Fibroblast of skin of scalp (primary cell): ENCODE measurements at regions not wholly inside any gene's neighbourhood (a gene's known extent, or its start where the extent isn't known, plus 50 kb on each side); places are given as distances from the start of the nearest gene placed in this dataset.

Experiments used
- DNase-seq: peaks from one replicate; pipeline ENCODE4 v3.0.0-alpha.2; 2013

DNA sequence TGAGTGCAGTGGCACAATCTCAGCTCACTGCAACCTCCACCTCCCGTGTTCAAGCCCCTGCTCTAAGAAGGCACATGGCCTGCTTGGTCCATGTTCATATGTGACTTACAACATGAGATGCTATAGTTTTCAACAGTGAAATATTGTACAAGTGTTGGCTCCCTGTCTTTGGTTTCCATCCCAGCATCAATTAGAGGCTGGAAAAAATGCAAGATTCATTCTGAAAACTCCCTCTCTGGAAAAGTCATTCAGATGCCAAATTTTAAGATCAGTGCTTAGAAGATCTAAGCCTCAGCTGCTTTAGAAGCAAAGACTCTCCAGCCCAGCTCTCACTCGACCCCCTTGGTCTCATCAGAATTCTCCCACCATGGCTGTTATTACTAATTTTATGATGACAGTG lies 398.9 kb downstream of the KIF16B start:
- DNase-seq: no peak

GRCh38 chr20:16173044-16173443 lies 400.2 kb downstream of the KIF16B start:
- DNase-seq: no peak

DNA sequence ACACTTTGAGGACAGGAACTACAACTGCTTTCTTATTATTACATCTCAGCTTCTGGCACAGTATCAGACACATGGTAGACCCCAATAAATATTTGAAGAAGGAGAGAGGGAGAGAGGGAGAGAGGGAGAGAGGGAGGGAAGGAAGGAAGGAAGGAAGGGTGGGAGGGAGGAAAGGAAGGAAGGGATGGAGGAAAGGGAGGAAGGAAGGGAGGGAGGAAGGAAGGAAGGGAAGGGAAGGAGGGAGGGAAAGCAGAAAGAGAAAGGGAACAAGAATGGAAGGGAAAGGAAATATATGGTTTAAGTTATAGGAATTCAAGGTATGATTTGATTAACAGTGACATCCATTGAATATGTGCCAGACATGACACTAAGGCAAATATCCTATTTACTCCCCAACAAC lies 402.1 kb downstream of the KIF16B start:
- no peak for DNase-seq

DNA sequence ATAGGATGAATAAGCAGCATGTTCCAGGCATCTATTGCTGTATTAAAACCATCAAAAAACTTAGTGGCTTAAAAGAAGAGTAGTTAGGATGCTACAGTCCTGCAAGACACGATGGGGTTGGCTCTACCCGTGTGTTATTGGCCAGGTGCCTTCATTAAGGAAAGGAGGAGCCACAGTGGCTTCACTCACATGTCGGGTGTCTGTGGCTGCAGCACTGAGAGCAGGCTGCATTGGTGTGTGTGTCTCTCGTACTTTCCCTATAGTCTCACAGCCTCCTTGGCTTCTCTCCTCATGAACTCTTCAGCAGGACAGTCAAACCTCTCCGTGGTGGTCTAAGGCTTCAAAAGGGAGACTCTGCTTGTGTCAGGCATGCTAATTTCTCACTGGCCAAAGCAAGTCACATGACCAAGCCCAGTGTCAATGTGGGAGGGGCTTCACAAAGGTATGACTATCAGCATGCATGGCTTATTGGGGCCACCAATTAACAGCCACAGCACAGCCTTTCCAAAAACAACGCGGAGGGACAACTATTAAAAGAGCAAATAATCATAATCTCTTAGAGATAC lies 402.8 kb downstream of the KIF16B start:
- DNase-seq: no peak

DNA sequence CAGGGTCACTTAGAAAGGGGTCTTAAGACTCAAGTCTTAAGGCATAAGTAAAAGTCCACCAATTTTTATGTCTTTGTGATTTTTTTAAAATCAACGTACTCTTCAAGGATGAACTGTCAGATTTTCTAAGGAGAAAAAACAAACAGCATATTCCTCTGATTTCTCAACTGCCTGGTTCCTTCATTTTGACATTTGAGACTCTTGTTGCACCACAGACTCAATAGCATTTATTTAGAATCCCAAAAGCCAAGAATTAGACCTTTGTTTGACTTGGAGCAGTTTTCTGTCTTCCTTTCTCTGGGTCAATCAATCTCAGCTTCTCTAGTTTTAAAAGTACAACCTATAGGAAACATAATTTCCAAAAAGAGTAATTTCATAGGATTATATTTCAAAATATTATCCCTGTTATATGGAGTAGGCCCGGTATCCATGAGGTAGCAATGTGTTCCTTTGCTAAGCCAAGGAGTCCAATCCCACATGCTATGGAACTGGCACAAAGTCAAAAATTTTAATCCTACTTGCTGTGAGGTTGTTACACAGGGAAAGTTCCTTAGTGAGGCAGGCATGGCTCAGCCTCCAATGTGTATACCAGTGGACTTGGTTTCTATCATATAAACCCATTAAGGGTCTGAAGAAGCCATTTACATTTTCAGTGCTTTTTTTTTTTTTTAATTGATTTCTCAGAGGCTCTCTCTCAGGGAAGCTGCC lies 405.7 kb downstream of the KIF16B start:
- peak; percentile 4 for DNase-seq

GRCh38 chr20:16166737-16167136 lies 406.5 kb downstream of the KIF16B start:
- DNase-seq: no peak

DNA sequence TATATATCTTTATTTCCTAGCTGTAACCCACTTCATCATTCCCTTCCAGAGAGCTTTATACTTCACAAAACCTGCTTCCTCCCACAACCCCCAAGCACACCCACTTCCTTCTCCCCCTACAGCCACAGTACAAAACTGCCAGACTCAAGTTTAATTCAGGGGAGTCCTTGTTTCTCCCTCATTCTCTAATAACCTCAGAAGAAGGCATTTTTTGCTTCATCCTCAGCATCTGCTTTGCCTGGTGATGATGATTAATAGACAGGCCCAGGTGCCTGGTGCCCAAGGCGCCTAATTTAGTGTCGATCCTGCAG lies 414.3 kb downstream of the KIF16B start:
- no peak for DNase-seq

DNA sequence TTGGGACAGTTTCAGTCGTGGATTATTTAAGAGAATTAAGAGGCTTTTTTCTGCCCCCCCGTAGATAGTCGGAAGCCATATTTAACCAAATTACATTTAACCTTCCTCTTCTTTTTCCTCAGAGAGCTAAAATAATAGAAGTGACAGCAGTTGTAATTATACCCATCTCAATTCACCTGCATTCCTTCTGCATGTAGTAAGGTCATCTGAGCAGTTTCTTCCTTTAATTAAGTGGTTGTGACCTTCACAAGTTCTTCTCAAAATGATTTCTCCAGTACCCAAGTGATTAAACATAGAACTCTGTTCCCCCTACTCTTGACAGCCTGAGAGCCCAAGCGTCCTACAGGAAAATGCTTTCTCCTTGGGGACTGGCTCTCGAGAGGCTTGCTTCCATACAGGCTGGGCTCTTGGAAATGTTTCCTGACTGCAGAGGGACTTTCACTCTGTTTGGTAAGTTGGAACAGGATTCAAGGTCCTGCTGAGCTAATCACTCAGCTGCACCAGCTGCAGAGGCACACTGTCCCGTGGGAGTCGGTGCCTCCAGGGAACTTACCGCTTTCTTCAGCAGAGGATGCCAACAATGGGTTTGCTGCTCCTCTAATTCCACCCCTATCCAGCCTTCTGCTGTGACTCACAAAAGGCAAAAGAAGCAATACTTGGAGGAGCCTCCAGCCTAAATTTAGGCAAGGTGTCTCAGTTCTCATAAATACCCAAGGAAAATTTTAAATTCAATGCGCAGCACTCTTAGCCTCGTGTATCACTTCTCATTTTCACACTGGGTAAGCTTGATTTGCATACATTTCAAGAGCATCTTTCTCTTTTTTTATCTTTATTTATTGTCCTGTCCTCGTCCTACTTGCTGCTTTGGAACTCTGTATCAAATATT lies 414.9 kb downstream of the KIF16B start:
- no peak for DNase-seq

DNA sequence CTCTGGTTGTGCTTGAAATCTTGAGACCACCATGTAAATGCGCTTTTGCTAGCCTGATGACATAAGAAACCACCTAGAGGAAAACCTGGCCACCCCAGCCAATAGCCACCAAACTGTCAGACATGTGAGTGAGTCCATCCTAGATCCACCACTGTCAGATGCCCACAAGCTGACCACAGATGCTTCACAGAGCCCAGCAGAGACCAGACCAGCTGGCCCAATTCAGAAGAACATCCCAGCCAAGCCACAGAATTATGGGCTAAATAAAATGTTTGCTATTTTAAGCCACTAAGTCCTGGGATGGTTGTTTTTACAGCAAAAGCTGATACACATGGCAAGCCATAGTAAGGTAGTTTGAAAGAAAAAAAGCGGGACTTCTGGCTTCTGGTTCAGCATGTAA lies 425.3 kb downstream of the KIF16B start:
- DNase-seq: no peak

DNA sequence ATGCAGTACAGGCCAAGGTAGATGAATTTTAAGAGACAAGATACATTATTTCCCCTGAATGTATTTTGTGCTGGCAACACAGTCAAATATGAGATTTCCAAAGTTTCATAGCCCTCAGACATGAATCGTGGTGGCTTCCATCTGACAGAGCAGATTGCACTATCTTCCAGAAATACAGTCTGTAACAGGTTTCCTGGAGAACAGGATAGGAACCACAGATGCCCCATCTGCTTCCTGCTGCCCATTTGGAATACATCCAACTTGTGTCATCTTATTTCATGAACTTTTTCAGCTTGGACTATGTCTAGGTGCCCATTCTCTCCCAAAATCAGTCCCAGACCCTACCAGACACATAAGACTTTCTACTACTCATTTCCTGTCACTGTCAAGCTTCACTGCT lies 426.0 kb downstream of the KIF16B start:
- DNase-seq: no peak

DNA sequence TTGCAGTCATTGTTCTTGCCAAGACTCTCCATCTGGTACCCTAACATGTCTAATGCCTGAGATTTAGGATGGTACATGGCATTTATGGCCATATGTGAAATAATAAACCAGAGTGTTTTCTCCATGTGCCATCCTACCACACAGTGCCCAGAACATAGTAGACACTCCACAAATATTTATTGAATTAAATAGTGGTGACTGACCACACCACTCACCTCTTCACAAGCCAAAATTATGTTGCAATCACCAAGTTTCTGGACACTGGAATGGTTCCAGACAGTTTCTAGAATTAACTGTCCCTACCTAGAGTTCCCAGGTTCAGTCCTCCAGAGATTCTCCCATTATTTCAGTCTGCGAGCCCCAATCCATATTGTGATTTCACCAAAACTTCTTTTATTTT lies 427.3 kb downstream of the KIF16B start:
- DNase-seq: no peak

DNA sequence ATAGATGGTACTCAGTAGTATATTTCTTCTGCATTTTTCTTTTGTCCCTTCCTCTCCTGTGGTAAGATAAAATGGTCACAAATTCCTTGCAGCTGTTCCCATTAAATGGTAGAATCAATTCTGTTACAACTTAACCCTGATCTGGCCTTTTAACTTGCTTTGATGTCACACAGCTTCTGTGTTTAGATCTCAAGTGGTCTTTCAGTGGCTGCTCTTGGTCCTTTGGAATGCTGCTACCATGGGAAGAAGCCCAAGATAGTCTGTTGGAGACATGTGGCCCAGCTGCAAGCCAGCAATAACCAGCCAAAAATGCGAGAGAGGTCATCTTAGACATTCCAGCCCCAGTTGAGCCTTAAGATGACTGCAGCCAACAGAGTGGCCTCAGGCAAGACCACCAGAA lies 429.7 kb downstream of the KIF16B start:
- DNase-seq: no peak

GRCh38 chr20:16135630-16136029 lies 437.6 kb downstream of the KIF16B start:
- DNase-seq: no peak

DNA sequence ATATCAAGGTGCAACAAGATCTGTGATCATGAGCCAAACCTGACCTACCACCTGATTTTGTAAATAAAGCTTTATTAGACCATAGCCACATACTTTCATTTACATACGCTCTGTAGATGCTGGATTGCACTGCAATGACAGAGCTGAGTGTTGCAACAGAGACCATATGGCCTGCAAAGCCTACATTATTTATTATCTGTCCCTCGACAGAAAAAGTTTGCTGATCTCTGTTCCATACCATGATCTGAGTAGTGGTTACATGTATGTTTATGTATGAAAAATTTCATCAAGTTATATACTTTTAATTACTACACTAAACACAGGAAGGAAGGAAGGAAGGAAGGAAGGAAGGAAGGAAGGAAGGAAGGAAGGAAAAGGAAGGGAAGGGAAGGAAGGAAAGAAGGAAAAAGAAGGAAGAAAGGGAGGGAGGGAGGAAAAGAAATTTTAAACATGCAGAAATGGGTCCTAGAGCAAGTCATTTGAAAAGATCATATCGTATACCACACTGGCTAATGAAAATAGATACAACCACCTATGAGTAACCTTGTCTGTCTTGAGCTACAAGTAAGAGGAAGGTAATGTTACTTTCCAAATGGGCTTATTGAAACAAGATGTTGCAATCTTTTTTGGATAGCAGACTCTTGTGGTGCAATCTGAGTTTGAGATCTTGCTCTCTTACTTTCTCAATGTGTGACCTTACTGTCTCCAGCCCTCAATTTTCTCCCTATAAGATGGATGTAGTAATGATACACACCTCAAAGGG lies 441.0 kb downstream of the KIF16B start:
- DNase-seq: no peak

- no peak for DNase-seq
Measured at GRCh38 chr20:16129411-16129810, 443.8 kb downstream of the KIF16B start.

DNA sequence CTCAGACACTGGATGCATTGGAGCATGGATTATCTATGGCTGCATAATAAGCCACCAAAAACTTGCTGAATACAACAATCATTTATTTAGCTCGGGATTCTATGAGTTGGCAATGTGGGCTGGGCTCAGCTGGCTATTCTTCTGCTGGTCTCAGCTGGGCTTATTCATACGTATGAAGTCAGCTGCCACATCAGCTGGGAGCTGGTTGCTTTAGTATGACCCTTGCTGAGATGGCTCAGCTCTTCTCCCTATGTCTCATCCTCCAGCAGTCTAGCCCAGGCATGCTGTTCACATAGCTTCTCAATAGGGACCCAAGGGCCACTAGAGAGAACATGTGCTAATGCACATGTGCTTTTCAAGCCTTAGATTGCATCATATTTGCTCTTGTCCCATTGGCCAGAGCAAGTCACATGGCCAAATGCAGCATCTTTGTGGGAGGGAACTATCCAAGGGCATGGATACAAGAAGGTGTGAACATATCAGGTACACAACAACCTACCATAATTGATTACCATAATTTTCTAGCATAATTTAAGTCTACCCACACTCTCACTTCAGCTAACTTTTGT lies 444.6 kb downstream of the KIF16B start:
- no peak for DNase-seq

- peak; percentile 4 for DNase-seq
Measured at GRCh38 chr20:16125816-16126215, 447.4 kb downstream of the KIF16B start.

DNA sequence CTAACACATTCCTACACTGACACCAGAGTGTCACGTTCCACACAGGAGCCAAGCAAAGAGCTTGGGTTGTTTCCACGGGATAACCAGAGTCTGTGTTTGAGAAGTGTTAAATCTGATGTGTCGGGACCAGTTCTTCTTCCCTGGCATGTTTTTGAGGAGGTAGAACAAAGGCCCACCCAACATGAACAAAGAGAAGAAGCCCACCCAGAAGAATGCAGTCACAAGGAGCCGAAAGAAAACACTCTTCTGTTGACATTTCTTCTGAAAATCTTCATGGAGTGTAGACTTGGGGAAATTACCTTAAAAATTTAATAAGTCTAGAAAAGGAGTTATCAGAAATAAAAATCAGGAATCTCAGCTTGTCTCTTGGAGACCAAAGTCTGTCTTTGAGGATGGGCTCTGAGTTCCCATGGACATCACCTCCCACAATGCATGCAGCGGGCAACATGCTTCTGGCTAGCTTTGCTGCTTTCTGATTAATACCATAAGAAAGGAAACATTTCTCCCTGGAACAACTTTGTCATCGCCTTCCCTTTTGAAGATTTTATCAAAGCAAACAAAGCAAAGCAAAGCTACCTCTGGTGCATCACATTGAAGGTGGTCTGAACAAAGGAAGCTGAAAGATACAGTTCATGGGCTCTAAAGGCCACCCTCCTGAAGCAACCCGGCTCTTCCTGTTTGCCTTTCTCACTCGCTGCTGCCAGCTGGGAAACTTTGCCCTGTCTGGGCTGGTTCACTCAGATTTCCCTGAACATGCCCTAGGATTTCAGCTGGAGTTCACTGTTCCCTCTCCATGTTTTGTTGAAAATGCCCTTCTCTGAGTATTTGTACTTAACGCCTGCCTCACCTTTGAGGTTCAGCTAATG lies 448.1 kb downstream of the KIF16B start:
- DNase-seq: no peak

DNA sequence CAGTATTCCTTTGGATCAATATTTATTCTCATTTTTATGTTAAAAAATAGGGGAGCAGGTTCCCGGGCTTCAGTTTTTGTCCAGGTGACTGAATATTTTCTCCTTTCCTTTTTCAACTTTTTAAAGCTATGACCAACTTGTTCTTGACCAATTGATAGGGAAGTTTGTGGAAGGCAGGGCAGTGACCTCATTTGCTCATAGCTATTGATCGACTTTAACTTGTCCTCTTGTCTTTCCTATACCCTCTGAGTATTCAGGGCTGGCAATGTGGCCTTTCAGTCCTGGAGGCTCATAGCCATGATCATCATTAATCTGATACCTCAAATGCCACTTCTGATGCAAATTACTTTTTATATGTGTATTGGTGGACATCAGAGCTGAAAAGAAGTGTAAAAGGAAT lies 448.8 kb downstream of the KIF16B start:
- no peak for DNase-seq

DNA sequence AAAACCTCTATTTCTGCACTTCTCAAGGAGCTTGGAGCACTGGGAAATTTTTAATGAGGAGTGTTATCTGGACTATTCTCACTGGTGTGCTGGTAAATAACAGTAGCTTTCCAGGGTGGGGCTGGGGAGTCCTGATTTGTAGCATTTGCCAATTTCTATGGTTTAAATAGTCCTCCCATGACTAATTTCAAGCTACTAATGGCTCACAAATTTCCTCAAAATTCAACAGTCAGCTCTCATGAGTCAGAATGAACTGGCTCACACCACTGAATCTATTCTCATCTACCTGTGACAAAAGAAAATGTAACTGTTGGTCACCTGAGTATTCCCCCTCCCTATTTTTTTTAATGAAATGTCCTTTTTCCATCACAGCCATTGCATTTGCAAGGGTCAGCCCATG lies 449.6 kb downstream of the KIF16B start:
- DNase-seq: no peak

DNA sequence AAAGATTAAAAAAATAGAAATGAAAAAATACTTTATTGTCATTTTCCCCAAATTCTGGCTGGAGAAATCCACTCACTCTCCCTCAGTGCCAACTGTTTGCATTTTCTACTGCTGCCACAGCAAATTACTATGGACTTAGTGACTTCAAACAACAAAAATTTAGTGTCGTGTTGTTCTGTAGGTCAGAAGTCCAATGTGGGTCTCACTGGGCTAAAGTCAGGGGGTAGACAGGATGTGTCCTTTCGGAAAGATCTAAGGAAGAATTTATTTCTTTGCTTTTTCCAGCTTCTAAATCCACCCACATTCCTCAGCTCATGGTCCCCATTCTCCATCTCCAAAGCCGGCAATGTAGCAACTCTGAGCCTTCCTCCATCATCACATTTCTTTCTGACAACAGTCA lies 453.3 kb downstream of the KIF16B start:
- DNase-seq: no peak
